ENCODE measurements at regions not wholly inside any gene's neighbourhood (a gene's known extent, or its start where the extent isn't known, plus 50 kb on each side); places are given as distances from the start of the nearest gene placed in this dataset.
A peak's percentile ranks its signal among the peaks of the same experiment; 100 is the strongest.

DNA sequence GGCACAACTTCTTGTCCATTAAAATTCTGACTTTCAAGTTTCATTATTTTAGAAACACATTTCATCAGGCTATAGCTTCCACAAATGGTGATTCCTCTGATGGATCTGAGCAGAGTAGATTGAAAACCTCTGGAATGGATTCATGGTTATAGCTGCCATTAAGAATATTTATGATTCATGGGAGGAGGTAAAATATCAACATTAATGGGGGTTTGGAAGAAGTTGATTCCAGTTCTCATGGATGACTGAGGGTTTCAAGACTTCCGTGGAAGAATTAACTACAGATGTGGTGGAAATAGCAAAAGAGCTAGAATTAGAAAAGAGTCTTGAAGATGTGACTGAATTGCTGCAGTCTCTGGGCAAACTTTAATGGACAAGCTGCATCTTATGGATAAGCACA, 797.4 kb downstream of the SUCLG1 start:
- DNase-seq (ENCODE audit: low read depth in 2 of 2): peak; percentile 47

DNA sequence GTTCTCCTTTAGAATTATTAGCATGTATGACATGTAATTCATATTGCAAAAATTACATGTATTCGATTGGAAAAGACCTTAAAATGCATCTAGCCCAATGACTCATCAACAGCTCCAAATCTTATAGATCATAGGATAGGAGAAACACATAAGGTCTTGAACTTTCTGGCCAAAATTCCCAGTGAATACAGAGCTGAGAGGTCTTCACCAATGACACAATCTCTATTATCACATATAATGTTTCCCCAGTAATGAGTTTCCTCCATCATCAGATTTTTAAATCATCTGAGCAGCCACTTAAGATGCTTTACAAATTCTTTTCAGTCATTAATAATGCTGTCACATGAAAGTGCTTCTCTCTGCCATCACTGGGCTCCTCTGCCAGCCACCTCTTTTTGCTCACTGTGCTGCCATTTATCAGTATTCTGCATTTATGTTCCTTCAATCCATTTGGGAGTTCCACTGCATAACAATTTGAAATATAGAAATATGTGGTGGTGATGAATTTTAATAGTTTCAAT, 804.9 kb downstream of the SUCLG1 start:
- DNase-seq (ENCODE audit: low read depth in 2 of 2): no peak

DNA sequence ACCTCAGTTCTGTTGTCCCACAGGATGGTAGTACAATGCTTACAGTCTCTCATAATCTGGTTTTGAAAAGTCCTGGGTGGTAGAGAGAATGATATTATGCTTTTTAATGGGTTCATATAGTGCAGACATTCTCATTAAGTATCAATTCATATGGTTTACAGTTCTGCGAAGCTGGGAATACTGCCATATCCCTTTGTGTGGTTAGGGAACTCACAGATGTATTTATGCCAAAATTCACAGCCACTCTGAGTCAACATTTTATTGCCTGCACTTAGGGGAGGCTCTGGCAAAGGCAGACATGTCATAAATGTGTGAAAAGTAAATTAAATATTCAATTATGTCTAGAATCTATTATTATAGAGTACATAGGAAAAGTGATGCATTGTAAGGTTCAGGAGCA, 808.2 kb downstream of the SUCLG1 start:
- DNase-seq (ENCODE audit: low read depth in 2 of 2): peak; percentile 90 to 91

DNA sequence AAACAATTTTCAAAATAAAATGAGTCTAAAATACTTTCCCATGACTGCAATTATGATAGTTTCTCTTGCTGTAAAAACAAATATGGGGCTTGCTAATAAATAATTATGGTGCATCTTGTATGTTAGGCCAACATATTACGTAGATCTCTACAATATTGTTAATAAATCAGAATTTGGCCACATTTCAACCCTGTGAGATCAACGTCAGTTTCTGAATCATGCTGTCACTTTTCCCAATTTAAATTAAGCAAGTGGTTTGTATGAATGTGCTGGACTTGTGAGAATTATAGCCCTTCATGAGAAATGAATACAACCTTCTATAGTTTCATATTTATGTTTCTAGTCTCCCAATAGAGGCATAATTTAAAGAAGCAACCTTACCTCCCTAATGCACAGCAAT, 808.9 kb downstream of the SUCLG1 start:
- DNase-seq (ENCODE audit: low read depth in 2 of 2): peak in 1 of 2 experiments; percentile 14

DNA sequence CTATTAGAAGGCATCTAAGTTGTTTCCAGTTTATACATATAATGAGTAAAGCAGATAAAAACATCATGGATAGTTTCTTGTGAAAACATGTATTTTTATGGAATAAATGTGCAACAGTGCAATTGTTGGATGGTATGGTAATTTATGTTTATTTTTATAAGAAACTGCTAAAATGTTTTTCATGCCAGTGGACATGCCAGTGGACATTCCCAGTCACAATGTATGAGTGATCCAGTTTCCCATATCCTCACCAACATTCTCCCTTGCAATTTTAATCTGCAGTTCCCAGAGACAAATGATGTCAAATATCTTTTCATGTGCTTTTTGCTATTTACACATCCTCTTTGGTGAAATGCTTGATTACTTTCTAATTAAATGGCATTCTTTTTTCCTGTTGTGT, 818.6 kb downstream of the SUCLG1 start:
- DNase-seq (ENCODE audit: low read depth in 2 of 2): no peak

GRCh38 chr2:83633423-83633822, 825.7 kb downstream of the SUCLG1 start:
- DNase-seq (ENCODE audit: low read depth in 2 of 2): peak; percentile 72 to 73

DNA sequence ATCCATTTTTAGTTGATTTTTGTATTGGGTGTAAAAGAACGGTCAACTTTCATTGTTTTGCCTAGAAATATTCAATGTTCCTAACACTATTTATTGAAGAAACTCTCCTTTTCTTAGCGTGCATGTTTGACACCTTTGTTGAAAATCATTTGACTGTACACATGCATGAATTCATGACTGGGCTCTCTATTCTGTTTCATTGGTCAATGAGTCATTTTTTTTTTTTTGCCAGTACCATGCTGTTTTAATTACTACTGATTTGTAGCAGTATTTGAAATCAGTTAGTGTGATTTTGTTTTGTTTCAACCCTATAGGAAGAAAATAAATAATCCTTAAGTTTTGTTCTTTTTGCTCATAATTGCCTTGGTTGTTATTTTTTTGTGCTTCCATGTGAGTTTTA, 828.7 kb downstream of the SUCLG1 start:
- peak in 1 of 2 experiments; percentile 39 for DNase-seq (ENCODE audit: low read depth in 2 of 2)

GRCh38 chr2:83615511-83615910, 843.6 kb downstream of the SUCLG1 start:
- peak; percentile 29 to 36 for DNase-seq (ENCODE audit: low read depth in 2 of 2)

GRCh38 chr2:83613178-83613577, 845.9 kb downstream of the SUCLG1 start:
- no peak for DNase-seq (ENCODE audit: low read depth in 2 of 2)

DNA sequence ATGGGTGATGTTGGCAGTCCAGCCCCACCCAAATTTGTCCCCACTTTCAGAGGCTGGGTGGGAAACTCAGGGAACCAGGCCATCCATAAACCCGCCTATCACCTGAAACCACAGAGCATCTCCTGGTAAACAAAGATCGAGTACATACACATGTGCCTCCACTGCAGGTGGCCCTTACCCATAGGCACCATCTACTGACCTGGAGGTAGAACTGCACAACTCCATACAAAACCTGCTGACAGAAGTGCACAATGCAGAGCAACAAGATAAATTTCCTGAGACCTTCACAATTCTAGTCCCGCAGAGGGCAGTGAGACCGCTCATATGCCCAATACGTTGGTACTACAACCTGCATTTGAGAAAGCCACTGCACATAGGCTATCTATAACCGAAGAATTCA, 856.3 kb downstream of the SUCLG1 start:
- DNase-seq (ENCODE audit: low read depth in 2 of 2): no peak

- peak in 1 of 2 experiments; percentile 60 for DNase-seq (ENCODE audit: low read depth in 2 of 2)
Measured at GRCh38 chr2:83596592-83597282, 862.3 kb downstream of the SUCLG1 start.

DNA sequence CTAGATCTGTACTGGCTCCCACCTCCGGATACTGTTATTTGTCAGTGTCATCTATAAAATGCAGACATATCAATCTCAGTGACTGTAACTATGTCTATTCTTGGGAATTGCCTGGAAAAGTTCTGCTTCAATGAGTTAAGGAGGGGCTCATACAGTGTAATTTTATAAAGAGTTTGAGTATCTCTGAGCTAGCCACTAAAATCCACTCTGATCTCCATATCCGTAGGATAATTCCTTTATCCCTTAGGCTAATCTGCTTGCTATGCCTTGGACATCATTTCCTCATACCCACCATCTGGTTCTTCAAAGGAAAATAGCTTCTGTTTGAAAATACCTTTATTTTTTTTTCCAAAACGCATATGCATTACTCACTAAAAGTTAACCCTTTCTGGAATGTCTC, 863.2 kb downstream of the SUCLG1 start:
- DNase-seq (ENCODE audit: low read depth in 2 of 2): peak in 1 of 2 experiments; percentile 37

DNA sequence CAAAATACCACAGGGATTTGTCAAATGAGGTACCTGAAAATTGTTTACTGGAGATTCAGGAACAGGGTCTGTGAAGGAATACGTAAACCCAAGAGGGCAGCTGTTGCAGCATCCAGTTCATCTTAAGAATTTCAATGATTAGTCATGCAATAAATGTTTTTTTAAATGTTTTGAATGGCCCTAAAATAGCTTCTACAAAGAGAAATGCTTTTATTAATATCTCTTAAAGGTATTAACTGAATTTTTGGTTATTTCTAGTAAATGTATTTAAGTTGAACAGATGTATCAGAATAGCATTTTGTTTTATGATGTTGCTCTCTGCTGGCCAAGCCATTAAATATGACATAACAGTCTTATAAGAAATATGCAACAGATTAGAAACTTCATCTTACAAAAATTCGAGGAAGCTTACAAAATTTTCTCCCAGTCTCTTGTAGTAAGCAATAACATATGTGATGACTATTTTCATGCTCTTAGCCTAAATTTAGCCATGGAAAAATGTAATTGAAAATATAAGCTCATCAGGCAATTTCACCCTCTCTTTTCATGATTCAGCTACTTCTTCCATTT, 863.9 kb downstream of the SUCLG1 start:
- peak; percentile 88 to 89 for DNase-seq (ENCODE audit: low read depth in 2 of 2)

DNA sequence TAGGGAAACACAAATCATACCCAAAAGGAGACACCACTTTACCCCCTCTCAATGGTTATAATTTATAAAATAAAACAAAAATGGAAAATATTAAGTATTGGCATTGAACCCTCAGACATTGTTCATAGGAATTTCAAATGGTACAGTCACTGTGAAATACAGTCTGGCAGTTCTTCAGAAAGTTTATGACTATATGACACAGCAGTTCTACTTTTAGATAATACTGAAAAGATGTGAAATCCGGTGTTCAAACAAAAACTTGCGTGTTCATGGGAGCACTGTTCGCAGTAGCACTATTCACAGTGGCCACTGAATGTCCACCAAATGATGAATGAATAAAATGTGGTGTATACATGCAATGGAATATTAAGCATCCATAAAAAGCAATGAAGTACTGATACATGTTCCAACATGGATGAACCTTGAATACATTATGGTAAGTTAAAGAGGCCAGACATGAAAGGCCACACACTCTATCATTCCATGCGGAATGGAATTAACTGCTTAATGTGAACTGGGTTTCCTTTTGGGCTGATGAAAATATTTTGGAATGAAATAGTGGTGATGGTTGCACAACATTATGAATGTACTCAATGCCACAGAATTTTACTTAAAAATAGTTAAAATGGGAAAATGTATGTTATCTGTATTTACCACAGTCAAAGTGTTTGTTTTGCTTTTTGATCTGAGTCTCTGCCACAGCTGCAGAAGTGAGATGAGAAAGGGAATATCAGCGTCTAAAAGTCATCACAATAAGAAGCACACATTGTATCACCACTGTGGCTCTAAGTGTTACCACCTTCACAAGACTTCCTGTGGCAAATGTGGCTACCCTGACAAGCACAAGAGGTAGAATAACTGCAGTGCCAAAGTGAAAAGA, 864.6 kb downstream of the SUCLG1 start:
- peak; percentile 75 to 76 for DNase-seq (ENCODE audit: low read depth in 2 of 2)

GRCh38 chr2:83587309-83587708, 871.8 kb downstream of the SUCLG1 start:
- DNase-seq (ENCODE audit: low read depth in 2 of 2): no peak

GRCh38 chr2:83585250-83585649, 873.8 kb downstream of the SUCLG1 start:
- no peak for DNase-seq (ENCODE audit: low read depth in 2 of 2)

- DNase-seq (ENCODE audit: low read depth in 2 of 2): peak; percentile 61 to 74
Measured at GRCh38 chr2:83584672-83585071, 874.4 kb downstream of the SUCLG1 start.

GRCh38 chr2:83582589-83582988, 876.5 kb downstream of the SUCLG1 start:
- no peak for DNase-seq (ENCODE audit: low read depth in 2 of 2)

DNA sequence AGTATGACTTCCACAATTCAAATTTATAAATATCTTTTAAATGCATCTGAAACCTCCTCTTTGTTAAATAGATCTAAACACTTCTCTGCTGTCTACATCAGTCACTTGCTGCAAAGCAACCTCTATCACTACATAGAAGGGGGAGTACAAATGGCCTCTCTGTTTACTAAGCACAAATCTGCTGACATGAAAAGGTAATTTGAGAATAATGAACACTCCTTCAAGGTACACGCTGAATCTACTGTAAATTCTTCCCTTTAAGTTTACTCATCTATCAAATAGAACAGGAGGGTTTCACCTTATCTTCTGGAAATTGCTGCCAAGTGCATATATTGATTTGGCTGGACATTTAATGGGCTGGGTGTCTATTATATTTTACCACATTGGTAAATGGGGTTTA, 879.6 kb downstream of the SUCLG1 start:
- no peak for DNase-seq (ENCODE audit: low read depth in 2 of 2)

GRCh38 chr2:83578405-83578804, 880.7 kb downstream of the SUCLG1 start:
- no peak for DNase-seq (ENCODE audit: low read depth in 2 of 2)

DNA sequence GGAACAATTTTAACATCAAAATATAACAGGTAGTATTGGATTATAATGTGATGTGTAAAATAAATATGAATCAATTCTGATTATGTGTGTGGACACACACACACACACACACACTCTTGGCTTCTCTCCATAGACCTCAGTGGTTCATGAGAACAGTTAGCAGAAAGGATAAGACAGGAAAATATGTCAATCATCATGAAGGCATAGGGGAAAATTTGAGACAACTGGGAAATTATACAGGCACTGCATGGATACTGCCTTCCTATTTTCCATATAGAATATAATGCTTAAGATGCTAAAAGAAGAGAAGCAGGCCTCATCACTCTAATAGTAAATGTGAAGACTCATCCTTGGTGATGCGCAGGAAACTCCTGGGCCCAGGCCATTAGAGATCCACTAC, 884.5 kb downstream of the SUCLG1 start:
- no peak for DNase-seq (ENCODE audit: low read depth in 2 of 2)

GRCh38 chr2:83573060-83573459, 886.0 kb downstream of the SUCLG1 start:
- no peak for DNase-seq (ENCODE audit: low read depth in 2 of 2)
